ENCODE measurements at regions not wholly inside any gene's neighbourhood (a gene's known extent, or its start where the extent isn't known, plus 50 kb on each side); places are given as distances from the start of the nearest gene placed in this dataset.

GRCh38 chr13:78907006-78907405, 248.1 kb upstream of the OBI1 start:
- Histone ChIP-seq H3F3A (ENCODE audit: insufficient read depth) (no peaks in the 10 kb centered on the region), H3K4me2 (ENCODE audit: low read depth, low read length, poor library complexity, severe bottlenecking) (no peak overlapping the region), H3K79me2 (ENCODE audit: insufficient read depth, low read length) (no peaks in the 10 kb centered on the region), H2AFZ (ENCODE audit: low read depth, low read length, severe bottlenecking) (no peak overlapping the region), H3K9me3 (ENCODE audit: insufficient read depth, low read length) (no peaks in the 10 kb centered on the region), H3K27me3 (ENCODE audit: low read length) (no peaks in the 10 kb centered on the region), H3K9me2 (replicated peaks; ENCODE audit: insufficient read depth, low read length) (no peaks in the 10 kb centered on the region), H4K20me1 (ENCODE audit: low read depth, low read length) (no peaks in the 10 kb centered on the region), H3K4me3 (ENCODE audit: insufficient read depth, low read length, poor library complexity, severe bottlenecking) (no peak overlapping the region), H3K36me3 (ENCODE audit: low read length) (no peaks in the 10 kb centered on the region), H3K27ac (ENCODE audit: low read depth, low read length) (no peak overlapping the region), H3K9ac (ENCODE audit: low read length) (no peak overlapping the region)
- TF ChIP-seq EZH2phosphoT487 (conservative IDR thresholded peaks at IDR 0.05; ENCODE audit: low read length): no peak
- TF ChIP-seq CTCF (IDR thresholded peaks at IDR 0.05; ENCODE audit: insufficient read depth, low read length, poor library complexity, severe bottlenecking): no peak

GRCh38 chr13:78897200-78897599, 238.2 kb upstream of the OBI1 start:
- no peak overlapping the region for H3K27ac ChIP-seq (ENCODE audit: low read depth, low read length)
- no peaks in the 10 kb centered on the region for H3K36me3 ChIP-seq (ENCODE audit: low read length)
- no peaks in the 10 kb centered on the region for H3K79me2 ChIP-seq (ENCODE audit: insufficient read depth, low read length)
- H3K27me3 ChIP-seq (ENCODE audit: low read length): no peaks in the 10 kb centered on the region
- H3K9me2 ChIP-seq (replicated peaks; ENCODE audit: insufficient read depth, low read length): no peaks in the 10 kb centered on the region
- no peaks in the 10 kb centered on the region for H4K20me1 ChIP-seq (ENCODE audit: low read depth, low read length)
- no peak overlapping the region for H2AFZ ChIP-seq (ENCODE audit: low read depth, low read length, severe bottlenecking)
- H3K4me2 ChIP-seq (ENCODE audit: low read depth, low read length, poor library complexity, severe bottlenecking): no peak overlapping the region
- no peak overlapping the region for H3K9ac ChIP-seq (ENCODE audit: low read length)
- H3K9me3 ChIP-seq (ENCODE audit: insufficient read depth, low read length): no peaks in the 10 kb centered on the region
- no peaks in the 10 kb centered on the region for H3F3A ChIP-seq (ENCODE audit: insufficient read depth)
- TF ChIP-seq CTCF (IDR thresholded peaks at IDR 0.05; ENCODE audit: insufficient read depth, low read length, poor library complexity, severe bottlenecking) (no peak), EZH2phosphoT487 (conservative IDR thresholded peaks at IDR 0.05; ENCODE audit: low read length) (no peak)
- H3K4me3 ChIP-seq (ENCODE audit: insufficient read depth, low read length, poor library complexity, severe bottlenecking): no peak overlapping the region

- Histone ChIP-seq H3K79me2 (ENCODE audit: insufficient read depth, low read length) (no peaks in the 10 kb centered on the region), H3K36me3 (ENCODE audit: low read length) (no peaks in the 10 kb centered on the region), H3K9me3 (ENCODE audit: insufficient read depth, low read length) (no peaks in the 10 kb centered on the region), H3K27ac (ENCODE audit: low read depth, low read length) (no peak overlapping the region), H3K9me2 (replicated peaks; ENCODE audit: insufficient read depth, low read length) (no peaks in the 10 kb centered on the region), H2AFZ (ENCODE audit: low read depth, low read length, severe bottlenecking) (no peak overlapping the region), H3K4me3 (ENCODE audit: insufficient read depth, low read length, poor library complexity, severe bottlenecking) (no peak overlapping the region), H3K27me3 (ENCODE audit: low read length) (no peaks in the 10 kb centered on the region), H3F3A (ENCODE audit: insufficient read depth) (no peaks in the 10 kb centered on the region), H3K9ac (ENCODE audit: low read length) (no peak overlapping the region), H4K20me1 (ENCODE audit: low read depth, low read length) (no peaks in the 10 kb centered on the region), H3K4me2 (ENCODE audit: low read depth, low read length, poor library complexity, severe bottlenecking) (no peak overlapping the region)
- TF ChIP-seq CTCF (IDR thresholded peaks at IDR 0.05; ENCODE audit: insufficient read depth, low read length, poor library complexity, severe bottlenecking) (no peak), EZH2phosphoT487 (conservative IDR thresholded peaks at IDR 0.05; ENCODE audit: low read length) (no peak)
Observed at GRCh38 chr13:78884571-78884970, 225.6 kb upstream of the OBI1 start.

- H3K27ac ChIP-seq (ENCODE audit: low read depth, low read length): no peak overlapping the region
- H3K79me2 ChIP-seq (ENCODE audit: insufficient read depth, low read length): no peaks in the 10 kb centered on the region
- no peak overlapping the region for H2AFZ ChIP-seq (ENCODE audit: low read depth, low read length, severe bottlenecking)
- no peak overlapping the region for H3K4me3 ChIP-seq (ENCODE audit: insufficient read depth, low read length, poor library complexity, severe bottlenecking)
- H3K27me3 ChIP-seq (ENCODE audit: low read length): no peaks in the 10 kb centered on the region
- H4K20me1 ChIP-seq (ENCODE audit: low read depth, low read length): no peaks in the 10 kb centered on the region
- no peaks in the 10 kb centered on the region for H3F3A ChIP-seq (ENCODE audit: insufficient read depth)
- TF ChIP-seq CTCF (IDR thresholded peaks at IDR 0.05; ENCODE audit: insufficient read depth, low read length, poor library complexity, severe bottlenecking) (no peak), EZH2phosphoT487 (conservative IDR thresholded peaks at IDR 0.05; ENCODE audit: low read length) (no peak)
- H3K9me2 ChIP-seq (replicated peaks; ENCODE audit: insufficient read depth, low read length): no peaks in the 10 kb centered on the region
- no peak overlapping the region for H3K9ac ChIP-seq (ENCODE audit: low read length)
- no peak overlapping the region for H3K4me2 ChIP-seq (ENCODE audit: low read depth, low read length, poor library complexity, severe bottlenecking)
- no peaks in the 10 kb centered on the region for H3K36me3 ChIP-seq (ENCODE audit: low read length)
- H3K9me3 ChIP-seq (ENCODE audit: insufficient read depth, low read length): no peaks in the 10 kb centered on the region
Observed at GRCh38 chr13:78881751-78882150, 222.8 kb upstream of the OBI1 start.
